GM12892 (cell line): ENCODE measurements at regions not wholly inside any gene's neighbourhood (a gene's known extent, or its start where the extent isn't known, plus 50 kb on each side); places are given as distances from the start of the nearest gene placed in this dataset.

Source experiments
- POLR2A ChIP-seq: IDR thresholded peaks from 2 replicates; pipeline ENCODE4 v1.6.1; 2011; ENCODE audit warnings: low read depth, low read length, control low read depth
- TAF1 ChIP-seq: IDR thresholded peaks from 2 replicates; pipeline ENCODE4 v1.6.1; 2011; ENCODE audit warnings: low read depth, mild to moderate bottlenecking, control low read depth, low read length, borderline replicate concordance

GRCh38 chr10:6678956-6679355 lies 98.9 kb upstream of the PRKCQ start:
- TF ChIP-seq TAF1 (no peak), POLR2A (no peak)
